SK-N-MC (cell line): ENCODE measurements at regions not wholly inside any gene's neighbourhood (a gene's known extent, or its start where the extent isn't known, plus 50 kb on each side); places are given as distances from the start of the nearest gene placed in this dataset.

Experiments used
- FOXP2 ChIP-seq: optimal IDR thresholded peaks from 2 replicates; pipeline ENCODE3; 2011; ENCODE audit warnings: mild to moderate bottlenecking, moderate library complexity; ENCODE audit not compliant: insufficient read depth; ENCODE audit errors: extremely low read length, control extremely low read depth
- POLR2AphosphoS5 ChIP-seq: IDR thresholded peaks from 2 replicates; pipeline ENCODE4 v1.6.1; 2012; ENCODE audit warnings: mild to moderate bottlenecking, low read depth, low read length, borderline replicate concordance

DNA sequence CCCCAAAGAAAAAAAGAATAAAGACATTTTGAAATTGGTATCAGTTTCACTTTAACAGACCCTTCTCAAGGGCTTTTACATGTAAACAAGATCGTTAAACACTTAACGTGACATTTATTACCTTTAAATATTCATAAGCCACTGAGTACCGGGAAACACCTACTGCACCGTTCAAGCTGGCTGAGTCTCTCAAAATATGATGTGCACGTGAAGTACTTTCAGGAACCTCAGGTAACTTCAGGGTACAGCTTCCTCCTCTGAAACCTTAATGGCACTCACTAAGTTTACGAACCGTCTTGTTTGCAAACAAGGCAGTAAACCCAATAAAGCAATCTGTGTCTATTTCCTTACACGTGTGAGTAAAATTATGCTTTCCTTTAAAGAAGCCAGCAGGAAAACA, 105.5 kb upstream of the TENM4 start:
- TF ChIP-seq POLR2AphosphoS5 (no peak), FOXP2 (no peak)
